NCI-H1105 treated with DMSO at 0.1 percent for 48 hours (cell line): ENCODE measurements at regions not wholly inside any gene's neighbourhood (a gene's known extent, or its start where the extent isn't known, plus 50 kb on each side); places are given as distances from the start of the nearest gene placed in this dataset.

Experiments
- DNase-seq: peaks from one replicate; lab custom pipeline; 2025; lab: John Stamatoyannopoulos, UW

GRCh38 chr1:218526198-218526580 is 181.1 kb downstream of the TGFB2 start:
- no peak for DNase-seq

DNA sequence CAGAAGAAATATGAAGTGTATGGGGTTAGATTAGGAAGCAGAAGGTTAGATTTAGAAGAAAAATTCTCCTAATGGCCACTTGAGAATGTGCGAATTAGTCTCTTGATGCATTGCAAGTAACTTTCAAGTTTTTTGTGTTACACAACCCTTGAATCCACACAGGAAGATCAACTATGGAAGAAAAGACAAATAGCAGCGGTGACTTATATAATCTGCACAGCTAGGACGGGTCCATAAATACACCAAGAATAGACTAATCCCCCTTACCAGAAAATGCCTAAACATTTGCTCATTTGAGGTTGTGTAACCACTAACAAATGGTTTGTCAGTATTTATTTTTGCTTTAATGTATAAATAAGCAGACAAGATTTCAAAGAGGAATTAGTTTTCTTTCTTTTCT is 182.6 kb downstream of the TGFB2 start:
- no peak for DNase-seq

- DNase-seq = no peak
Observed at GRCh38 chr1:218529646-218530300, 184.6 kb downstream of the TGFB2 start.

GRCh38 chr1:218531936-218532335 is 186.8 kb downstream of the TGFB2 start:
- DNase-seq = no peak

- no peak for DNase-seq
Observed at GRCh38 chr1:218536296-218536986, 191.3 kb downstream of the TGFB2 start.

DNA sequence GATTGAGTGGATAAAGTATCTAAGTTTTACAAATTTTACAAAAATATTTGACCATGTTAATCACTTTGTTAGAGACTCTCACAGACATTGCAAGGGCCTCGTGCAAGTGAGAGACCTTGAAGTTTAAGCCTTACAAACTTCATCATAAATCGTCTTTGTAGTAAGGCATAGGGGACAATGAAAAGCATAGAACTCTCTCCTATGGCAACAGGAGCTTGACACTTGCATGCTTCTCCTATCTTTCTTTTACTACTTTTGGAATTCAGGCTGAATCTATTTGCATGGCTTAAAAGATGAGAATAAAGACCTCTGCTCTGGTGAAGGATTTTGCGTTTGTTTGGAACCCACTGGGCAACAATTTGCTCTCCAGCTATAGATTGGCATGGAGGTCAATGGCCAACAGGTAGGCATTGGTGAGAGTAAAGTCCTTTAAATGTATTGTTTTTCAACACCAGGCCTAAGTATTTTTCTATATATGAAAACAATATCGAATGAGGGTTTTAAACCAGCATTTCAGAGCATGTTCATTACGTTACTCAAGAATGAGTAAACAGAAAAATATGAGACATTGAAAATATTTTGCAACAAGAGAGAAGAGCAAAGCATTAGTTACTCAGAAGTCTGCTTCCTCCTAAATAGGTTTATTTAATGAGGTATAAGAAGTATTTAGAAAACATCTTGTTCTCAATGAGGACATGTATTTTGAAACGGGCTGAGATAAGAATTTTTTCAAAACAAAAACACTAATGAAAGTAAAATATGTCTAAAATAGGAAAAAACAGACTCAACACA is 192.2 kb downstream of the TGFB2 start:
- DNase-seq = no peak

- DNase-seq = no peak
Observed at GRCh38 chr1:218538341-218538740, 193.2 kb downstream of the TGFB2 start.

DNA sequence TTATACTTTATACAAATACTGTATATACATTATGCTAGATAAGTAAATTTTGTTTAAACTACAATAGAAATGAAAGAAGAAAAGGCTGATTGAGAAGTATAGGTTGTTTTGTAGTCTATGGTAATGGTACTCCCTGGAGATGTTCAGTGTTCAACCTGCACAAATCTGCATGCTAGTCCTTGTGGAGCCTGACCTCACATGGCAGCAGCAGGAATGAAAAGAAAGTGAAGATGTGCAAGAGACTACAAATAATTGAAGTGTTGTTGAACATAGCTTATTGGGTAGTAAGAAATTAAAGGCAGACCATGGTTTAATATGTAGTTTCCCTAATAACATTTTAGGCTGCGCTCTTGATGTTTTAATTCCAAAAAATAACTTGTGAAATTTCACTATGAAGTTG is 201.2 kb downstream of the TGFB2 start:
- no peak for DNase-seq

- DNase-seq = no peak
Observed at GRCh38 chr1:218547957-218548730, 203.0 kb downstream of the TGFB2 start.

DNA sequence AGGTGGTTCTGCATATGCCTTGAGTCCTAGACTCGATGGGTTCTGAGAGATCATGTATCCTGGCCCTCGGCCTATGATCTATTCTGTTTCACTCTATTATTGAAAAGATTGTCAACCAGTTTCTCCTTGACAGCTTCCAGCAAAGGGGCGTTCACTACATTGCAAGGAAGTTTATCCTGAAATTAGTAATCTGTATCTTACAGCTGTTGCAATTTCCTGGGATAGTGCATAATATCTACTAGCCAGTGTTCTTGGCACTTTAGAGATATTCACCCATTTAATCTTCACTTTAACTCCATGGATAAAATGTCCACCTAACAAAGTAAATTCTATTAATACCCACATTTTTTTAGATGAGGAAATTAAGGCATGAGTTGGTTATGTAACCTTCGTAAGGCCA is 203.6 kb downstream of the TGFB2 start:
- no peak for DNase-seq

DNA sequence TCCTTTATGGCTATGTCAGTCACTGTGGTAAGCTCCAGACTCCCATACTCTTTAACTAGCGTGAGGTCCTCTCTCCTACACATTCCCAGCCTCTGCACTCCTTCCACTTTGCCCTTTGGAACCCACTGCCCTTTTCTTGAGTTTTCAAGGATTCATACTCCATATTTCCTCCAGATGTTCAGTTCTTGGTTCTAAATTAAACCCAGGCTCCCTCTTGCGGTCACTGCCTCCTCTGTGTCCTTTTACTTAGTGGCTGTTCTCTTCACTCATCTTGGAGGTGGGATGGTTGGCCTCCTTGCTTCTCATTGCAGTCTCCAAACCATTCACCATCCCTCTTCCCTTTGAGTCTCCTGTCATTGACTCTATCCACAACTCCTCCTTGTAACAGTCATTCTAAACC is 208.1 kb downstream of the TGFB2 start:
- DNase-seq = no peak

GRCh38 chr1:218556016-218556415 is 210.9 kb downstream of the TGFB2 start:
- no peak for DNase-seq

DNA sequence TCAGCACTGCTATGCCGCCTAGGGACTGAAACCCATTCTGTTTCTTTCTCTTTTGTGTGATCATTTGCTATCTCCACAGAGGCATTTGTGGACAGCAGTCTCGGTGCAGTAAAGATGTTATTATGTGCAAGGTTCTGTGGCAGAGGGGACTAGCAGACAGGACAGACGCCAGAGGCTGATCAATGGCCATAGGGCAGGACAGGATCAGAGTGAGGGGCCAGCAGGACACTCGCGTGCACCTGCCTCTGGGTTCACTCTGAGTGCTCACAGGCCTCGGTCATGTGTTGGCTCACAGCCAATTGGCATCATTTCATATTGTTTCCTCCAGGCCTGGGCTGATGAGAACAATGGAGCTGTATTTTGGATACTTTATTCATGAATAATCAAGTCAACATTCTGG is 212.6 kb downstream of the TGFB2 start:
- peak; percentile 89 for DNase-seq

DNA sequence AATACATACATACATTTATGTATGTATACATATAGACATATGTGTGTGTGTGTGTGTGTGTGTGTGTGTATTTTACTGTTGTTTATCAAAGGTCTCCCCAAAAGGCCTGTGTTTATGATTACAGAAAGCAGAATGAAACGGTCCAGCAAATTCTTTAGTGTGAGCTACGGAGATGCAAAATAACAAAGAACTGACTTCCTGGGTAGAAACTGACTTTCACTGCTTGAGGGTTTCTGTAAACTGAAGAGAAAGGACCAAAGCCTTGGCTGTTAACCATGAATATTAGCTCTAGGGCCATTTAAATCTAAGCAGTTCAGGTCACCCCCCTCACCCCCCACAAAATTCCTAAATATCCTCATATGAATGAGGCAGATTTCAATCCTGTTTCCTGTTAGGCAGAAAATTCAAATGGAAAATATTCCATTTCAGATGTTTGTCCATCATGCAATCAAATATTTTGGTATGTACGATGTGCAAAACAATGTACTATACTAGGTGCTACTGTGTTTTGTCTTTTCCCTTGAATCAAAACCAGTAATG is 213.2 kb downstream of the TGFB2 start:
- peak; percentile 71 for DNase-seq

- DNase-seq = no peak
Observed at GRCh38 chr1:218565377-218565776, 220.2 kb downstream of the TGFB2 start.

DNA sequence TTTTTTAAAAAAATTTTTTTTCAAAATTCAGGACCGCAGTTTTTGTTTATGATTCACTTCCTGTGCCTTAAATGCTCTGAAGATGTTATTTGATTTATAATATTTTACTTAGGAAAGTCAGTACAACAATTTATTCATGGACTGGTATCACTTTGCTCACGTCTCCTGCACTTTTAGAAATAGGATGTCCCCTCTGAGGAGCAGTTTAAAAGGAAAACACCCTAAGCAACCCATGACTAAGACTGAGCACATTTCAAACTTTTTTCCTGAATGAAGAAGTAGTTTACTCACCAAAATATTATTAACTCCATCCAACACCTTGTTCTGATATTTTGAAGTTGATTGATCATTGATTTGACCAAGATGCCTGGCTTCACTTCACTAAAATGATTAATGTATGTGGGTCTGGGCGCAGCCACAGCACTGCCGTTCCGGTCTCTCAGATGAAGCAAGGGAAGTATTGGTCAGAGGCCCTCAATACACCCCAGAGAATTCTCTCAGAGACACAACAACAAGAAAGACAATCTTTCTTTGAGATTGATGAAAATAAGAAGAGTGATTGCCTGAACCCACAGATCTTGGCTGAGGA is 223.9 kb downstream of the TGFB2 start:
- DNase-seq = no peak

- DNase-seq = no peak
Observed at GRCh38 chr1:218570456-218570855, 225.3 kb downstream of the TGFB2 start.

DNA sequence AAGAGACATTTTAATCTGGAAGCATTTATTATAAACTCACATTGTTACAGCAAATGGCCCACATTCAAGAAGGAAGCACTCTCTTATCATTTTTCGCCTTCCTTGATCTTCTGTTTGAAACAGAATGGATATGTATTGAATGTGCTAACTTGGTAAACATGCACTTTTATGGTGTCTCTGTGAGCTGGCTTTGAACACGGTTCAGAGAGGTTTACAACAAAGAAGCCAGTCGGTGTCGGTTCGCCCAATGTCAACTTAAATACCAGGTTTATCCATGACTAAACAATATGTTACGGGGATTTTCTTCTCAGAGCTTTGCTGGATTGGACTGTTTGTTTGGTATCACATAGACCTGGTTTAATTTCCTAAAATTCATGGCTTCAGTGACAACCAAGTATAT is 226.4 kb downstream of the TGFB2 start:
- no peak for DNase-seq

GRCh38 chr1:218572050-218572449 is 226.9 kb downstream of the TGFB2 start:
- no peak for DNase-seq

- no peak for DNase-seq
Observed at GRCh38 chr1:218573925-218574324, 228.8 kb downstream of the TGFB2 start.

DNA sequence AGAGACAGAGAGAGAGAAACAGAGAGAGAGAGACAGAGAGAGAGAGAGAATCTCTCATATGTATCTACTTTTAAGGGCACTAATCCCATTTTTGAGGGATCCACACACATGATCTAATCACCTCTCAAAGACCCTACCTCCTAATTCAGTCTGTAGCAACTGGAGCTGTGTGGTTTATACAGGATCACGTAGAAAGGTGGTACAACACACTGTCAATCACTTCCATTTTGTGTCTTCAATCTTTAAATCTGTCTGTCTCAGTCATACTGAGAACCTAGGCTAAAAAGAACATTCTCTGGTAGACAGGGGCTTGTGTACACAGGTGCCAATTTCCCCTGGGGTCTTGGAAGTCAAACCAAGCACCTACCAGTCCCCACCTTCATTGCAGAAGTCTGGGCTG is 229.9 kb downstream of the TGFB2 start:
- DNase-seq = no peak

DNA sequence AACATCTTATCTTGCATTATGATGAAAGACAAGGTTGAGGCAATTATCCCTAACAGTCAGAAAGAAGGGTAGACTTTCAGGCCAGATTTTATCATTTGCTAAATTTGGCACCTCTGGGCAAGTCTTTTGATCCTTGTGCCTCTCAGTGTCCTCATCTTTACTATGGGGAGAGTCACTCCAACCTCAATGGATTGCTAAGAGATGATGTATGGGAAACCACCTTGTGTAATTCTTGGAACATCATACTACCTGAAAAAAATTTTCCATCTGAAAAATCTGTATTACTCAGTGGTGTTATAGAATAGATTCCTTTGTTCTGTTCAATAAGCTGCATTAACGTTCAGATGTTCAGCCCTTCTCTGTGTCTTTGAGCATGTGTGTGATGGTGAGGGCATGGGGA is 230.7 kb downstream of the TGFB2 start:
- no peak for DNase-seq
